ENCODE measurements at regions not wholly inside any gene's neighbourhood (a gene's known extent, or its start where the extent isn't known, plus 50 kb on each side); places are given as distances from the start of the nearest gene placed in this dataset.
"Not testable (repeated sequence)": the region's sequence is repeated elsewhere in the genome, so short reads cannot be mapped to it uniquely, and the experiment has no call there.

- no peaks in the 10 kb centered on the region for H3K4me1 Mint-ChIP-seq
- H3K27me3 Mint-ChIP-seq (ENCODE audit: low read depth), result no peaks in the 10 kb centered on the region
- no peak overlapping the region for H3K4me3 Mint-ChIP-seq
- TF ChIP-seq CTCF (conservative IDR thresholded peaks at IDR 0.05), result no peak
- H3K27ac Mint-ChIP-seq (ENCODE audit: unreplicated experiment), result no peak overlapping the region
- H3K36me3 Mint-ChIP-seq (ENCODE audit: low read depth), result no peaks in the 10 kb centered on the region
- H3K9me3 Mint-ChIP-seq, result no peaks in the 10 kb centered on the region
- no peak for DNase-seq (ENCODE audit: low read depth, low spot score)
Measured at GRCh38 chr20:47962286-47962963, 177.1 kb upstream of the SULF2 start.

GRCh38 chr20:47960769-47961541 is 175.7 kb upstream of the SULF2 start:
- H3K27me3 Mint-ChIP-seq (ENCODE audit: low read depth), result no peaks in the 10 kb centered on the region
- H3K4me1 Mint-ChIP-seq, result peaks cover 8% of the 10 kb centered on the region
- peak overlapping the region; percentile 10 for H3K27ac Mint-ChIP-seq (ENCODE audit: unreplicated experiment)
- no peaks in the 10 kb centered on the region for H3K9me3 Mint-ChIP-seq
- DNase-seq (ENCODE audit: low read depth, low spot score), result no peak
- H3K36me3 Mint-ChIP-seq (ENCODE audit: low read depth), result no peaks in the 10 kb centered on the region
- no peak for TF ChIP-seq CTCF (conservative IDR thresholded peaks at IDR 0.05)
- H3K4me3 Mint-ChIP-seq, result no peak overlapping the region

GRCh38 chr20:47960277-47960676 is 175.0 kb upstream of the SULF2 start:
- no peaks in the 10 kb centered on the region for H3K9me3 Mint-ChIP-seq
- H3K27me3 Mint-ChIP-seq (ENCODE audit: low read depth), result no peaks in the 10 kb centered on the region
- no peak overlapping the region for H3K27ac Mint-ChIP-seq (ENCODE audit: unreplicated experiment)
- peaks cover 15% of the 10 kb centered on the region for H3K4me1 Mint-ChIP-seq
- no peak for TF ChIP-seq CTCF (conservative IDR thresholded peaks at IDR 0.05)
- DNase-seq (ENCODE audit: low read depth, low spot score), result no peak
- H3K4me3 Mint-ChIP-seq, result no peak overlapping the region
- no peaks in the 10 kb centered on the region for H3K36me3 Mint-ChIP-seq (ENCODE audit: low read depth)

- H3K9me3 Mint-ChIP-seq; DNase-seq (ENCODE audit: low read depth, low spot score); H3K4me3 Mint-ChIP-seq; H3K36me3 Mint-ChIP-seq (ENCODE audit: low read depth); H3K27ac Mint-ChIP-seq (ENCODE audit: unreplicated experiment); H3K27me3 Mint-ChIP-seq (ENCODE audit: low read depth): not testable (repeated sequence)
- peaks cover 22% of the 10 kb centered on the region for H3K4me1 Mint-ChIP-seq
Measured at GRCh38 chr20:47957989-47958801, 172.9 kb upstream of the SULF2 start.

GRCh38 chr20:47957135-47957534 is 171.9 kb upstream of the SULF2 start:
- Mint-ChIP-seq H3K4me3 (no peak overlapping the region), H3K27me3 (ENCODE audit: low read depth) (no peaks in the 10 kb centered on the region), H3K27ac (ENCODE audit: unreplicated experiment) (peak overlapping the region; percentile 19), H3K36me3 (ENCODE audit: low read depth) (no peaks in the 10 kb centered on the region), H3K4me1 (peaks cover 26% of the 10 kb centered on the region), H3K9me3 (no peaks in the 10 kb centered on the region)
- no peak for TF ChIP-seq CTCF (conservative IDR thresholded peaks at IDR 0.05)
- no peak for DNase-seq (ENCODE audit: low read depth, low spot score)
